ENCODE measurements at regions not wholly inside any gene's neighbourhood (a gene's known extent, or its start where the extent isn't known, plus 50 kb on each side); places are given as distances from the start of the nearest gene placed in this dataset.

DNA sequence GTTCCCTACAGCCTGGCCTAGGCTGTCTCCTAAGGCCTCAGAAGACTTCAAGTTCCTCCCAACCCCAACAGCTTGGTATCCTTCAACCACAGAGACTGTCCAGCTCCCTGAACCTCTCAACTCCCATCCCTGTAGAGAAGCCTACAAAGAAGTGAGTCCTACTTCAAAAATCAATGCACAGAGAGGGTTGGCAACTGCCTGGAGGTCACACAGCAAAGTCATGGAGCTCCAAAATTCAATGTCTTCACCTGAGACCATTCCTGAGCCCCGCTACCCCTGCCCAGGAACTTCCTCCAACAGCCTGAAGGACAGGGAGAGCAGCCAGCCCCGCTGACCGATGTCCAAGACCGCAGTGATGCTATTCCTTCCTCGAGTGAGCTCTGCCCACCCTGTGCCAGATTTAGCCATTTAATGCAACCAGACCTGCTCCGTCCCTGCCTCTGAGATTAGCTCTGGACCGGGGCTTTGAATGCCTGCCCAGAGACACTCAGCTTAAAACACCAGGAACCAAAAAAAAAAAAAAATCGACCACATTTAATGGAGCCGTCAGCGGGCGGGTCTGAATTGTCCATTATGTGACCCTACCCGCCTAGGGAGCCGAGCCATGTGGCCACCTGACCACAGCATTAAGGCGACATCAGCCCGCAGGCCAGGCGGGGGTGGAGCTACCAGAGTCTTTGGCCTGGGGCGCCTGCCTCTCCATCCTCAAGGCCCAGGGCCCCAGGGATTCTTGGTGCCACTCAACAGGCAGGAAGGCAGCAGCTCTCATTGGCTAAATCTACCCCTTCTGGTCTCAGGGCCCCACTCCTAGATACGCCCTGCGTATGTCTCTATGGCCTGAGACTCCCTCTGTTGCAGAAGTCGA lies 148.6 kb downstream of the SYF2 start:
- no peak for TF ChIP-seq EZH2 (optimal IDR thresholded peaks at IDR 0.05; ENCODE audit: low read depth, low read length)
- TF ChIP-seq, protein P1, sequence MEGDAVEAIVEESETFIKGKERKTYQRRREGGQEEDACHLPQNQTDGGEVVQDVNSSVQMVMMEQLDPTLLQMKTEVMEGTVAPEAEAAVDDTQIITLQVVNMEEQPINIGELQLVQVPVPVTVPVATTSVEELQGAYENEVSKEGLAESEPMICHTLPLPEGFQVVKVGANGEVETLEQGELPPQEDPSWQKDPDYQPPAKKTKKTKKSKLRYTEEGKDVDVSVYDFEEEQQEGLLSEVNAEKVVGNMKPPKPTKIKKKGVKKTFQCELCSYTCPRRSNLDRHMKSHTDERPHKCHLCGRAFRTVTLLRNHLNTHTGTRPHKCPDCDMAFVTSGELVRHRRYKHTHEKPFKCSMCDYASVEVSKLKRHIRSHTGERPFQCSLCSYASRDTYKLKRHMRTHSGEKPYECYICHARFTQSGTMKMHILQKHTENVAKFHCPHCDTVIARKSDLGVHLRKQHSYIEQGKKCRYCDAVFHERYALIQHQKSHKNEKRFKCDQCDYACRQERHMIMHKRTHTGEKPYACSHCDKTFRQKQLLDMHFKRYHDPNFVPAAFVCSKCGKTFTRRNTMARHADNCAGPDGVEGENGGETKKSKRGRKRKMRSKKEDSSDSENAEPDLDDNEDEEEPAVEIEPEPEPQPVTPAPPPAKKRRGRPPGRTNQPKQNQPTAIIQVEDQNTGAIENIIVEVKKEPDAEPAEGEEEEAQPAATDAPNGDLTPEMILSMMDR (IDR thresholded peaks at IDR 0.05; ENCODE audit: low read length): no peak
- TF ChIP-seq EZH2phosphoT487 (IDR thresholded peaks at IDR 0.05; ENCODE audit: low read length): no peak

Measured in MM.1S (cell line).